GM21381 (cell line): ENCODE measurements at regions not wholly inside any gene's neighbourhood (a gene's known extent, or its start where the extent isn't known, plus 50 kb on each side); places are given as distances from the start of the nearest gene placed in this dataset.

Experiments
- ATAC-seq: cut with Tn5 transposase; IDR thresholded peaks from one replicate; pipeline ENCODE4 v1.9.1; 2021; ENCODE audit warnings: mild to moderate bottlenecking, moderate library complexity; ENCODE audit not compliant: unreplicated experiment

DNA sequence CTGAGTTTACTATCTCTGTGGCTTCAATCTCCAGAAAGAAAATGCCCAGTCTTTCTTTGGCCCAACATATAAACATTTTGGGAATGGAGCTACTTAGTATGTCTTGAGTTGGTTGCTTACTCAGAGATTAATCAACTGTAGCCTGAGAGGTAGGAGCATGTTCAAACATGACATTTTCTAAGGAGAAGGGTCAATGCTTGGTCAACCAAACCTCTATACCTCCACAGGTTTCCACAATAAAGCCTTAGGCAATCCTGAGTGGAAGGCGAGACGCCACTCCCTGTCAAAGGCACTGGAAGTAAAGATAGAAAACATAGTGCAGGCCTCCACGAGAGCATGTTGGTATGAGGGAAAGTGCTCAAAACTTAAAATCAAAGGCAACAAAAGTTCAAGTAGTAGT, 411.4 kb downstream of the KCTD16 start:
- ATAC-seq, result no peak

DNA sequence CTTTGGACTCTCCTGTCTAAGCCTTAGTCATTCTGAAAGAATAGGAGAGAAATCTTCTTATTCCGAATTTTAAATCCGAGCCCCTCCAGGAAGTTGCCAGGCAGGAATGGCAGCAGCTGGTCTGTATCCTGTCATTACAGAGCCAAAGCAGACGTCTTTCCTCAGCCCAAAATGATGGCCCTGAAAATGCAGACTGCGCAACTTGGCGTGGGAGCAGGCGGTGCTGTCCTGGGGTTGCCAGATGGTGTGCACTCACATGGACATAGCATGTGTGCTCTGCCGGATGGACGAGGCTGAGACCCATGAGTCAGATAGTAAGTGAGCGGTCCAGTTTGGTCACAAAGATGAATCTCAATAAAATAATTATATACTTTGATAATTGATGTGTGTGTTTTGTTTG, 410.4 kb downstream of the KCTD16 start:
- no peak for ATAC-seq

DNA sequence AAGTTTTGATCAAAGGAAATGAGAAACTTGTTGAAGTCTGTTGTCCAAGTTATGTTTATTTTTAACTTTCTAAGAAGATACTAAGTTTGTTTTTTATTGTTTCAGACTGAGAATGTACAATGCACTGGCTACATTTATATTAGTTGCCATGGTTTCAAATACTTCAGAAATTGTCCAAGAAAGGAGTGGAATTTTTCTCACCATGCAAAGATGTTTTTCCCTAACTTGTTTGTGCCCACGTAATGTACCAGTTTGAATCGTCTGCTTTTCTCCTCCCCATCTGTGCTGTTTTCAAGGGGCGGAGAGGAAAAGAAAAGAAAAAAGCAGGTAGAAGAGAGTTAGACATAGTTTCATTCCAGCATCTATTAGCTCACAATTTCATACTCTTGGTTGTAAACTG, 407.0 kb downstream of the KCTD16 start:
- no peak for ATAC-seq

DNA sequence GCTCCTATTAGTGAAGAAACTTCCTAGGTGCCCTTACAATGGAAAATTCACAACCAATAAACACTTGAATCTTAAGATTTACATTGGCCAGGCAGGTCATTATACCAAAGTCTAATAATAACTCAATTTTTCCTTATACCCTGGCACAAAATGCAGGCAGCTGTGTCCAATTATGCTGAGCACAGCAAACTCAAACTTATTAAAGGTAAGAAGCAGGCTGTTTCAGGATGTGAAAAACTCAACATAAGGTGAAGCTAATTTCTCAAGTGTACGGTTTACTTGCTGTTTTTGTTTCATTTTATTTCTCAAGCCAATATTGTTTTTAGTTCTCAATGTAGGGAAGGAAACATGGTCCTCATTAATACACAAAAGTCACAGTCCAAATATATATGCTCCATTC, 405.1 kb downstream of the KCTD16 start:
- ATAC-seq, result no peak

DNA sequence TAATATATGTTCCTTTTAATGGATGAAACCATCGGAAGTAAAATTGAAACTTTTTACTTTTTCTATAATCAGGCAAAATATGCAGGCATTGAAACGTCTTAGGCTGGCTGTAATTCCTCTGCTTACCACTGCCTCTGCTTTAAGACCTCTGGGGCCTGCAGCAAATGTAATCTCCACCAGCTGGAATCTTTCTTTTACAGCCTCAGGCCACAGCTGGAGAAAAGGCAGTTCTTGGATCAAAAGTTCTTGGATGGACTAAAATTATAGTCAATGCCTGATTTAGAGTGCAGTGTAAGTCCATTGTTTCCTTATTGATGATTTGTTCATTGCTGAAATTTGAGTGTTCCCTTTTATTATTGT, 396.7 kb downstream of the KCTD16 start:
- no peak for ATAC-seq

DNA sequence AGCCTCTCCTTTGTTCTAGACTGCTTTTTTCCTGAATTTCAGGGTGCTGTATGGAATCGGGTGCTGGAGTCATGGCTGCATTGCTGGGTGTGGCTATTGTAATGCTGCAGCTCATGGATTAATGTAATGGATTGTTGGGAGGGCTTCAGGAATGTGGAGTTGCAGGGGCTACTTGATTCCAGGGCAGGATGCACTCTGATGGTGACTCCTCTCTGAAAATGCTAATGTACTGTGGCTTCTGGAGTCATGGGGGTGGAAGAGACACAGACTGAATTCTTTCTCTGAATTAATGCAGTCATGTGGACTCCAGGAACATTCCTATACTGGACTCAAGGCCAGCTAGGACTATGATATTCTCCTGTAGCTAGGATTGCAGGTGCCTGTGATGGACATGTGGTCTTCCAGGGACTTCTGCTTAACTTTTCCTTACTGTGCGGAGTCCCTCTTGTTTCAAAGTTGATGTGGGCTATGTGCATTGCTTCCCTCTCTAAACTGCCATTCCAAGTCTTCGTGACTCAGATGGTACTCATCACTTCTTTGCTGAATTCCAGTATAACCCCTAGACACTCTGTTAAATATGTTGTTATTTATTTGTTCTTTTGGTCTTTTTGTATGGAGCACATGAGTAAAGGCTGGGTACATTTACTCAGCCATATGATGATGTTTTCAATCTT, 396.2 kb downstream of the KCTD16 start:
- no peak for ATAC-seq

DNA sequence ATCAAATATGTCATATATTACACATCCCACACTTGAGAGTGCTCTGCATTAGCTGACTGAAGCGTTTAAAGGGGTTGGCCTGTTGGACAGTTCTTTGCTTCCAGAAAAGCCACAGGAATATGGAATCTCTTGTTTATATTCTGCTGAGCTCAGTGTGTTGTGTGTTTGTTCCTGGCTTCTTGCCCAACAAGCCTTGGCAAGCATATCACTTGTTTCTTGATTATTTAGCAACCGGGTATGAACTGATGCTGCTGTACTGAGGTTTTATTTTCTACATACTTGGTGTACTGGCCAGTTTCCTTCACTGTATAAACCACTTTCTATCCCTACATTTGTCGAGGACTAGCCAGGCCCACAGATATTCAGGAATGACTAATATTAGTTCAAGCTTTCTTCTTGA, 378.9 kb downstream of the KCTD16 start:
- ATAC-seq, result no peak

DNA sequence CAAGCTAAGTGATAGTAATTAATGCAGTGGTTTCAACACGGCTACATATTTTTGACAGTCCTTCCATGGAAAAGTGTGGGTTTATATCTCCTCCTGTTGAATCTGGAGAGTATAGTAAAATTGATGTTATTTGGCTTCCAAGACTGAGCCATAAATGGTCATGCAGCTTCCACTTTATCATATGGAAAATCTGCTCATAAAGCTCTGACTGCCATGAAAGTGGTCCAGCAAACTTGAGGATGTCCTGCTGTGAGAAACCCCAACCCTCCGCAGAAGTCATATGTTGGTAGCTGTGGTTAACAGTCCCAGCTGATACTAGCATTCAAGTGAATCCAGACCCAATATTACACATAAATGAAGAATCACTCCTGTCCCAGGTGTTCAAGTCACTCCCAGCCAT, 378.3 kb downstream of the KCTD16 start:
- no peak for ATAC-seq

DNA sequence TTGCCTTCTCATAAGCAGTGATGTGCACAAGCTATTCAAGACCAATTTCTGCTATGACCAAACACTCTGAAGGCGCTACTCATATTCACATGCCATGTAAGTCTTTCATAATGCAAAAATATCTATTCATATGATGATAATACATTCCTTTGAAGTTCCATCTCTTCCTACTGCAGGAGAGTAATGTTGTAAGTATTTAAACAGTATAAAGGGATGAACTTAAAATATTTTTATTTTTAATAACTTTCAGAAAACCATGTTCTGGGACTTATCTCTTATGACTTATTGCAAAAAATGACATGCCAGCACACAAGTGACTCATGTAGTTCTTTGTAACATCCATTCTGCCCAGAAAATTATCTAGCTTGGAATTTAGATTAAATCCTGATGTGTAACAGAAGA, 376.4 kb downstream of the KCTD16 start:
- ATAC-seq, result no peak

DNA sequence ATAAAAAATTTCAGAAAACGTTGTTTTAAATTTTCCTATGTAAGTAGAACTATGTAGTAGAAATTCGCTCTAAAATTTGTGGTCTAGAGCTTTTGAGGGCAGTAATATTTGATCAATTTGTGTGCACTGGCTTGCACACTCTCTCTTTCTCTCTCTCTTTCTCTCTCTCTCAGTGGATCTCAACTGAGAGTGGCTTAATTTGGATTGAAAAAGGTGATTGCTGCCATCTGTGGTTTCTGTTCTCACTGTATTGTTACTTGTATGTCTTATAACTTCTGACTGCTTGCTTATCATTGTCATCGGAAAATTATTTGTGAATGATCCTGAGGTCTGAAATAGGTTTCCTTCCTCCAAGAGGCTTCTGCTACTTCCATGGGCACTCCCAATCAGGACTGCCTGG, 368.2 kb downstream of the KCTD16 start:
- ATAC-seq, result no peak
